RKO (cell line): ENCODE measurements at regions not wholly inside any gene's neighbourhood (a gene's known extent, or its start where the extent isn't known, plus 50 kb on each side); places are given as distances from the start of the nearest gene placed in this dataset.
"Not testable (repeated sequence)": the region's sequence is repeated elsewhere in the genome, so short reads cannot be mapped to it uniquely, and the experiment has no call there.

Source experiments
- DNase-seq: peaks from one replicate; pipeline ENCODE4 v3.0.0-alpha.2; 2016; ENCODE audit warnings: low spot score

- DNase-seq = no peak
These were observed 67.4 kb downstream of the ARRDC3 start for GRCh38 chr5:91315701-91316100.

GRCh38 chr5:91313757-91314673 lies 69.1 kb downstream of the ARRDC3 start:
- peak; percentile 100 for DNase-seq

- peak; percentile 67 for DNase-seq
These were observed 70.4 kb downstream of the ARRDC3 start for GRCh38 chr5:91312698-91313097.

GRCh38 chr5:91311697-91312501 lies 71.2 kb downstream of the ARRDC3 start:
- peak; percentile 99 for DNase-seq

- DNase-seq = peak; percentile 19
These were observed 71.9 kb downstream of the ARRDC3 start for GRCh38 chr5:91311168-91311696.

GRCh38 chr5:91308157-91308556 lies 75.0 kb downstream of the ARRDC3 start:
- DNase-seq = not testable (repeated sequence)

- DNase-seq = no peak
These were observed 76.1 kb downstream of the ARRDC3 start for GRCh38 chr5:91307048-91307447.

- DNase-seq = peak; percentile 41
These were observed 76.6 kb downstream of the ARRDC3 start for GRCh38 chr5:91306497-91306896.

GRCh38 chr5:91305640-91306039 lies 77.5 kb downstream of the ARRDC3 start:
- DNase-seq = no peak

- not testable (repeated sequence) for DNase-seq
These were observed 79.1 kb downstream of the ARRDC3 start for GRCh38 chr5:91304015-91304414.

- peak; percentile 25 for DNase-seq
These were observed 80.2 kb downstream of the ARRDC3 start for GRCh38 chr5:91302958-91303357.

- peak; percentile 71 for DNase-seq
These were observed 80.8 kb downstream of the ARRDC3 start for GRCh38 chr5:91302305-91302704.

- DNase-seq = peak; percentile 34
These were observed 81.8 kb downstream of the ARRDC3 start for GRCh38 chr5:91301106-91301846.

GRCh38 chr5:91297994-91298393 lies 85.1 kb downstream of the ARRDC3 start:
- no peak for DNase-seq

GRCh38 chr5:91296674-91297143 lies 86.4 kb downstream of the ARRDC3 start:
- no peak for DNase-seq

- DNase-seq = not testable (repeated sequence)
These were observed 87.0 kb downstream of the ARRDC3 start for GRCh38 chr5:91296102-91296501.

- no peak for DNase-seq
These were observed 90.0 kb downstream of the ARRDC3 start for GRCh38 chr5:91293131-91293530.

GRCh38 chr5:91291628-91292569 lies 91.2 kb downstream of the ARRDC3 start:
- DNase-seq = no peak

- no peak for DNase-seq
These were observed 94.8 kb downstream of the ARRDC3 start for GRCh38 chr5:91288118-91288916.

- not testable (repeated sequence) for DNase-seq
These were observed 98.1 kb downstream of the ARRDC3 start for GRCh38 chr5:91285062-91285461.
